ENCODE measurements at regions not wholly inside any gene's neighbourhood (a gene's known extent, or its start where the extent isn't known, plus 50 kb on each side); places are given as distances from the start of the nearest gene placed in this dataset.
"Not testable (repeated sequence)": the region's sequence is repeated elsewhere in the genome, so short reads cannot be mapped to it uniquely, and the experiment has no call there.

- DNase-seq = no peak
Observed at GRCh38 chr5:39720136-39720535, 295.4 kb upstream of the DAB2 start.

DNA sequence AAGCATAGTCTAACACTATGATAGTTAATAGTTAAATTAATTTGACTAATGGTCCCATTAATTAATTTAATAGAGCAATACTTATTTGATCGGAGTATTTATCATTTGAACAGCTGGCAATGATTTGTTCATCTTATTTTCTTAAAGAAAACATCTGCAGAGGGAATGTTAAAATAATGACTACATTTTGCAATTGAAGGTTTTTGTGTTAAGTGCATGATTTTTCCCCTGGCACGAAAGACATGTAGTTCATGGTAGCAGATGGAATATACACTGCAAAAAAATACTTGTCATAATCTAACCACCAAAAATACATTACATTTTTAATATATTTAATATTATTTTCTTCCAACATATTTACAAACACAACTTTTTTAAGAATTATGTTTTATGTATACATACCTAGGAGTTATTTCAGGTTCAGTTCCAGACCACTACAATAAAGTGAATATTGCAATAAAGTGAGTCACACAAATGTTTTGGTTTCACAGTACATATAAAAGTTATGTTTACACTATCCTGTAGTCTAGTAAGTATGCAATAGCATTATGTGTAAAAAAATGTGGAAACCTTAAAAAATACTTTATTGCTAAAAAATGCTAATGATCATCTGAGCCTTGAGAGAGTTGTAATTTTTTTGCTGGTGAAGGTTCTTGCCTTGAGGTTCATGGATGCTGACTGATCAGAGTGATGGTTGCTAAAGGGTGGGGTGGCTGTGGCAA, 292.6 kb upstream of the DAB2 start:
- no peak for DNase-seq

DNA sequence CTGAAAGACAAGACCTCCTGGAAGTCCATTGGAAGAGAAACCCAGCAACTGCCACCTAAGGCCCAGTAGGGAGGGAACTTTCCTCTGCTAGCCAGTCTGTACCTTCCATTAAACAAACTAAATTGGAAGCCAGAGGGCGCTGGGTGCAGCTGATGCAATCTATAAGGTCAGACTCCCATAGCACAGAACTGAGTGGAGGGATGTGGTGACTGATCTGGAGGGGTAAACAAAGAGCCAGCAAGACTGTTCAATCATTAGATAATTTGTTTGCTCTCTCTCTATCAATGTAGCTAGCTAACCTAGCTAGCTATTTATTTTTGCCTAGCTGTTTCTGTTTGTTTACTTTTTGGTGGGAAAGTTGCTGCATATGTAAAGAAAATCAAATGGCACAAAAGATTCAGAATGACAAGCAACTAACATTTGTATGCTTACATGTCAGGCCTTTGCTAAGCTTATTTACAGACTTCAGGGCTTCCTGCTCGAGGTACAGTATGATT, 291.8 kb upstream of the DAB2 start:
- peak; percentile 68 for DNase-seq

- peak; percentile 82 for DNase-seq
Observed at GRCh38 chr5:39714036-39714698, 289.4 kb upstream of the DAB2 start.

DNA sequence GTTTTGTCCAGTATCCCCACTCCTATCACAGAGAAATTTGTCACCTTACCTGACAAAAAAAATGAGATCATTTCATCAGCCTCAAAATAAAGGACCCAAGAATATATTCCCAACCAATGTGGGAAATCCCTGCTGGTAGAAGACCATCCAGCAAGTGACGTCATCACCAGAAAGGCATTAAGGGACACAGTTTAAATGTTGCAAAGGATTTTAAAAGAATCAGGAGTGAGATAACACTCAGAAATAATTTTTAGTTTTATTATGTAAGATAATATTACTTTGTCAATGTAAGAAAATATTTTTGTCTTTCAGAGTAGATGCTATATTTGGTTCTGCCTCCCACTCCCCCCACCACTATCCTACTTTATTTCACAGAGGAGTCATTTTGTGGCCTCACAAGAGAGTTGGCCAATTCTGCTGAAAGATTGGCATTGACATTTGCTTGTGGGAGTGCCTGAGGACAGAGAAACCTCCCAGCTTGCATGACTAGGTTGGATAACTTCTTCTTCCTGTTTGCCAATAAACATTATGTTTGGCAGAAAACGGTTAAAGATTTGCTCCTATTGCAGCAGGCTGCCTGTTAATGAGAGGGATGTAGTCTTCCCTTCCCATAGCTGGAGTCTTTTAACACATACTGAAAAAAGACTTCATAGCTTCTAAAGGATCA, 288.6 kb upstream of the DAB2 start:
- peak; percentile 59 for DNase-seq

- peak; percentile 70 for DNase-seq
Observed at GRCh38 chr5:39712316-39713249, 287.8 kb upstream of the DAB2 start.

GRCh38 chr5:39711821-39712220, 287.0 kb upstream of the DAB2 start:
- DNase-seq = no peak

DNA sequence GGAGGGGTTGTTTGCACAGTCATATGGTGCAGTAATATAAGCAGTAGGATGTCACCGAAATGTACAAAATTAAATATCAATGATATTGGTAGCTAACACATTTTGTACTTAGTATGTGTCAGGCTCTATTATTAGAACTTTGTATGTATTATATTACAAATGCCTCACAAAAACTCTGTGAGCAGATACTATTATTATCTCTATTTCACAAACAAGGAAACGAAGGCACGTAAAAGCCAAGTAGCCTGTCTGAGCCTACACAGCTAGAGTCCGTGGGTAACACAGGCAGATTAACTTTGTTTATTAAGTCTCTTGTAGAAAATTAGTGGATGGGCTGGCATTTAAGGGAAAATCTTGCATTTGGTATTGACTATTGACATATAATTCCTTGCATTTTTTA, 284.3 kb upstream of the DAB2 start:
- no peak for DNase-seq

DNA sequence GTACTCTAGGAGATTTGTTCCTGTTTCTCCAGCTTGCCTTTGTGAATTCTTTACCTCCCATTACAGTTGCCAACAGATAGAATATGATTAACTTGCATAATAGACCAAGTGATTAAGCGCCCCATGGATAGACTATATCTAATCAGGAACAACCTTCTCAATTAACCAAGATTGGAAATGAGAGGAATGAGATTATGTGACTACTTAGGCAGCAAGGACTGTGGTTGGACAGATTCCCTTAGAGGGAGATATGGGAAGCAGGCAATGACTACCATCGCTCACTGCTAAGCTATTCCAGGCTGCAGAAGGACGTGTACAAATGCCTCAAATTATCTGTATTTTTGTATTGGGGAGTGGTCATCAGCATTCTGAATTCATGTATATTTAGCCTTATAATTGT, 278.1 kb upstream of the DAB2 start:
- DNase-seq = no peak

GRCh38 chr5:39700523-39700922, 275.7 kb upstream of the DAB2 start:
- no peak for DNase-seq

DNA sequence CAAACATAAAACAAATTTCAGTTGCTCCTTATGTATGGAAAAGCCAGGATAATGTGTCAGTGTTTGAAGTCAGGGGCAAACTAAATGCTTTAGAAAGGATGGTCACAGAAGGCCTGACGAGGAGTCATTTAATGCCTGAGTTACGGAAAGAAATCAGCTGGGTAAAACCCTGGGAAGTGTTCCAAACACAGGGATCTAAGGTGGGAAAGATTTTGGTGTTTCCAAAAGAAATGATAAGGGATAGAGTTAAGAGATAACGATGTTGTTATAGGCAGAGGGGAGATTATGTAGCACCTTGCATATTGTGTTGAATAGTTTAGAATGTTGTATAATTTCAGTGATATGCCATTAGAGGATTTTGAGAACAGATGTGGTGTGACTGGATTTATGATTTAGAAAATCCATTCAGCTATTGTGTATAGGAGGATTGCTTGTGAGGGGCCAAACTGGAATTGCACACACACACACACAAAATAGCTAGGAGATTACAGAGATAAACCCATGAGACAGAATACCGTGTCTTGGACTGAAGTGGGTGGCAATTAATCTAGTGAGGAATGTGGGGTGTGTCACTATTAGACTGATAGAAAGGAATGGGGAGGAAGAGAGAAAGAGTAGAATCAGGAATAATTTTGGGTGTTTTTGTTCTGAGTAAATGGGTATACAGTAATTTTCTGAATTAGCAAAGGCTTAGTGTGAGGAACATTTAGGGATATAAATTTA, 274.2 kb upstream of the DAB2 start:
- DNase-seq = no peak

DNA sequence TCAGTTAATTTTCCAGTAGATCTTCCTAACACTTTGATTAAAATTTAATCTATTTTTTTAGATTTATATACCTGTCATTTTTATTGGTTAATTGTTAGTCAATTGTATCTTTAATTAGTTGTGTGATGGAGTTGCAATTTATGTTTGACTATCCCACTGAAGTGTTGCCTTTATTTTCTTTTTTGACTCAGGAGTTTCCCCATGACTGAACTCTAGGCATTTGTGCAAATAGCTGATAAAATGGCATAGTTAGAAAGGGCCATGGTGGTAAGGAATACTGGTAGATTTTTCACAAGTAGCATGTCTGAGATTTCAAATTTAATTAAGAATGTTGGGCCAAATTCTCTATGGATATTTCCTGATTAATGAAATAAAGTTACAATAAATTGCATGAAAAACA, 273.1 kb upstream of the DAB2 start:
- DNase-seq = no peak

- DNase-seq = no peak
Observed at GRCh38 chr5:39696672-39697398, 272.1 kb upstream of the DAB2 start.

- DNase-seq = no peak
Observed at GRCh38 chr5:39691993-39692392, 267.2 kb upstream of the DAB2 start.

- no peak for DNase-seq
Observed at GRCh38 chr5:39691136-39691535, 266.4 kb upstream of the DAB2 start.

GRCh38 chr5:39689919-39690318, 265.1 kb upstream of the DAB2 start:
- no peak for DNase-seq

GRCh38 chr5:39687924-39688323, 263.1 kb upstream of the DAB2 start:
- DNase-seq = not testable (repeated sequence)

- no peak for DNase-seq
Observed at GRCh38 chr5:39680213-39680612, 255.4 kb upstream of the DAB2 start.

DNA sequence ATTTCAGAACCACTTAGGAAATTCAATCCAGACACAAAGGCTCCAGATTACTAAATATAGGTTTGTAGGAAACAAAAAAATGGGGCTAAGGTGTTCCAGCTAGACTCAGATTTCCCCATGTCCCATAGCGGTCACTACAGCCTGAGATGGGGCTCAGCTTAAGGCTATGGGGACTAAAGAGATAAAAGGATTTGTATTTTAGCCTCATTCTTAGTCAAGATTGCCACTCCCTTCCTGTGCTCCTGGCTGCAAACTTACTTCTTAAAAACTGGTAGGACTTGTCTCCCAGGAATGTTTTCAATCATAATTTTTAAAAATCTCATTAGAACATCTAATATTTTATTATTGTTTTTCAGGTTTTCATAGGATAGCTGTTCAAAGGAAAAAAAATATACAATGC, 253.8 kb upstream of the DAB2 start:
- DNase-seq = no peak

GRCh38 chr5:39675676-39676075, 250.9 kb upstream of the DAB2 start:
- DNase-seq = no peak

Measured in SHP77 treated with DMSO at 0.1 percent for 48 hours (cell line).